SU-DHL-6 (cell line): ENCODE measurements at regions not wholly inside any gene's neighbourhood (a gene's known extent, or its start where the extent isn't known, plus 50 kb on each side); places are given as distances from the start of the nearest gene placed in this dataset.

Experiments
- CTCF ChIP-seq: fragments of 200-600 bp; sonication (generic); IDR thresholded peaks from one replicate; pipeline ENCODE4 v1.5.1; 2017; ENCODE audit warnings: antibody characterized with exemption, mild to moderate bottlenecking, low read length, moderate library complexity; ENCODE audit not compliant: insufficient read depth, poor library complexity, severe bottlenecking
- EZH2phosphoT487 ChIP-seq: fragments of 200-600 bp; sonication (generic), shearing (Covaris generic); conservative IDR thresholded peaks from 2 replicates; pipeline ENCODE4 v1.6.1; 2018; ENCODE audit warnings: mild to moderate bottlenecking, antibody characterized with exemption, low read length, moderate library complexity, mixed read lengths

GRCh38 chr3:181793006-181793405 lies 81.3 kb downstream of the SOX2 start:
- TF ChIP-seq CTCF = no peak
- TF ChIP-seq EZH2phosphoT487 = no peak
